AG09309 (cell line): ENCODE measurements at regions not wholly inside any gene's neighbourhood (a gene's known extent, or its start where the extent isn't known, plus 50 kb on each side); places are given as distances from the start of the nearest gene placed in this dataset.

Experiments
- DNase-seq: peaks from one replicate; pipeline ENCODE4 v3.0.0-alpha.2; 2010; ENCODE audit warnings: low read depth
- H3K4me3 ChIP-seq: 2 replicates; pipeline ENCODE4 v1.5.1; 2011; ENCODE audit warnings: mild to moderate bottlenecking, low read depth, low read length, moderate library complexity; ENCODE audit not compliant: control insufficient read depth
- TF ChIP-seq, protein P1 (sequence below): IDR thresholded peaks from 2 replicates; pipeline ENCODE4 v1.5.1; 2011; ENCODE audit warnings: mild to moderate bottlenecking, low read depth, low read length, inconsistent platforms; ENCODE audit not compliant: insufficient read depth, control insufficient read depth; ENCODE audit errors: missing control alignments

DNA sequence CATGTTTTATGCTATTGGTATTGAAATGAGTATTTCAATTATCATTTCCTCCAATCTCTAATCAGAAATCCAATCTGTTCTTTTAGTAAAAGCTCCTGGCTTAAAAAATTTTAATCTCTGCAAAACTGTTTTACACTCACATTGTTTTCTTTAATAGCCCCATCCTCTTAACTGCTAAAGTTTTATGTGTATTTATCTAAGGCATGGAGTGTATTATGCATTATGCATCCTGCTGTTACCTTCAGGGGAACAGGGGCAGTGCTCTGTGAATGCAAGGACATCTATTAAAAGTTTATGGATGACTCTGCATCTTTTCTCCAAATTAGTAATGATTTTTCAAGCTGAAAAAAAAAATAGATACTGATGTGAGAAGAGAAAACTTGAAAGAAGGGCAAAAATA lies 1261.6 kb upstream of the NXPH2 start:
- TF ChIP-seq, protein P1, sequence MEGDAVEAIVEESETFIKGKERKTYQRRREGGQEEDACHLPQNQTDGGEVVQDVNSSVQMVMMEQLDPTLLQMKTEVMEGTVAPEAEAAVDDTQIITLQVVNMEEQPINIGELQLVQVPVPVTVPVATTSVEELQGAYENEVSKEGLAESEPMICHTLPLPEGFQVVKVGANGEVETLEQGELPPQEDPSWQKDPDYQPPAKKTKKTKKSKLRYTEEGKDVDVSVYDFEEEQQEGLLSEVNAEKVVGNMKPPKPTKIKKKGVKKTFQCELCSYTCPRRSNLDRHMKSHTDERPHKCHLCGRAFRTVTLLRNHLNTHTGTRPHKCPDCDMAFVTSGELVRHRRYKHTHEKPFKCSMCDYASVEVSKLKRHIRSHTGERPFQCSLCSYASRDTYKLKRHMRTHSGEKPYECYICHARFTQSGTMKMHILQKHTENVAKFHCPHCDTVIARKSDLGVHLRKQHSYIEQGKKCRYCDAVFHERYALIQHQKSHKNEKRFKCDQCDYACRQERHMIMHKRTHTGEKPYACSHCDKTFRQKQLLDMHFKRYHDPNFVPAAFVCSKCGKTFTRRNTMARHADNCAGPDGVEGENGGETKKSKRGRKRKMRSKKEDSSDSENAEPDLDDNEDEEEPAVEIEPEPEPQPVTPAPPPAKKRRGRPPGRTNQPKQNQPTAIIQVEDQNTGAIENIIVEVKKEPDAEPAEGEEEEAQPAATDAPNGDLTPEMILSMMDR: no peak
- no peak for DNase-seq
- no peak overlapping the region for H3K4me3 ChIP-seq

DNA sequence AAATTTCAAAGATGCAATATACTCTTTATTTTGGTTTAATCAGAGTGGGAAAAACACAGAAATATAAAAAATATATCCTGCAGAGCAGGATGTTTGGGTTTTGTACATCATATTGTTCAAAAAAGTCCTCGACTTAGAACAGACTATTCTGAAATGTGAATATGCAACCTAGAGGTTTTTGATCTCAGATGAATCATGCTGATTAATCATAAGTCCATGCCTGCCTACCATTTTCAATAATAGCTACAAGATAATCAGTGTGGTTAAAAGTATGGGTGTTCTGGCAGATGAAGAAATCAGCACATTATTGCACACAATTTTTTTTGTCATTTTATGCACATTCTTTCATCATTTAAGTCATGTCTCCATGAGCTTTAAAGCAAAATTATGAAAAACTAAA lies 1261.0 kb upstream of the NXPH2 start:
- DNase-seq: no peak
- no peak overlapping the region for H3K4me3 ChIP-seq
- TF ChIP-seq, protein P1: no peak

DNA sequence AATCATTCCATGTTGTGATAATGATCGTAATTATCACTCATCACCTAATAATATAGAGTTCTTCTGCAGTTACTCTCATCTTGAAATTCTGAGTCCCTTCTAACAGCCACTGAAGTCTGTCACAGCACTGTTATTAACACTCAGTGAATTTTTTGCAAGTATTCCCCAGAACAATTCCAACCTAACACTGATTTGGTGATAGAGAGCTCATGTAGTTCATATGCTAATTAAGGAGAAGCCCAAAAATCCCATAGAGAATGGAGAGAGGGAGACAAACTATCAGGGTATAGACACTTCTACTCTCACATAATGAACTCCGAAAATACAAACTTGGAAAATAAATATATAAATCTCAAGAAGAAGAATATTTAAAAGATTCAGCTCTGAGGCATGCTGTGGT lies 1253.4 kb upstream of the NXPH2 start:
- no peak overlapping the region for H3K4me3 ChIP-seq
- DNase-seq: no peak
- TF ChIP-seq, protein P1: no peak

DNA sequence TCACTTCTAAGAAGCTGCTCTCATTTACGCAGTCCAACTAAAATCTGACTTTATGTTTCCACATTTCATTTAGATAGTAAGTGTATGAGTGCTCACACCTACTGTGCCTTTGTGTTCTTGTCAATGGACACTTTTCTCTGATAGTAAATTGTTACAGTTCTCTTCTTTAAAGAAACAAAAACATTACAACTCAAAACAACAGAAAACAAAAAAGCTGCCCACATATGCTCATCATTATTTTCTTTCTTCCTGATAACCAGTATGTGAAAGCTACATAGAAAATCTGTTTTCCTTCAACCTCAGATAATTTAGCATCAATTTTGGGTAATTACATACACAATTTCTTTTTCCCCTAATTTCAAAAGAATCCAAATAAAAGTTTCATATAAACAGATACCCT lies 1247.8 kb upstream of the NXPH2 start:
- no peak for DNase-seq

DNA sequence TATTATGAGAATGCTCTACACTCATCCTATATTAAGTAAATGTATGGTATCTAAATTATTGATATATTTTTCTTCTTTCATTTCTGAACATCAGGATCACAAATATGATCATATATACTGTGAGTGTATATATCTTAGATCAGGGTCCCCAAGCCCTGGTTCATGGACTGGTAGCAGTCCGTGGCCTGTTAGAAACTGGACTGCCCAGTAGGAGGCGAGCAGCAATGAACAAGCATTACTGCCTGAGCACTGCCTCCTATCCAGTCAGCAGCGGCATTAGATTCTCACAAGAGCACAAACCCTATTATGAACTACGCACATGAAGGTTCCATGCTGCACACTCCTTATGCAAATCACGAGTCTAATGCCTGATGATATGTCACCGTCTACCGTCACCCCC lies 1247.1 kb upstream of the NXPH2 start:
- DNase-seq: no peak
- TF ChIP-seq, protein P1: no peak
- no peak overlapping the region for H3K4me3 ChIP-seq

More for the DNA sequence above, 1247.8 kb upstream of the NXPH2 start:
- TF ChIP-seq, protein P1: no peak
- H3K4me3 ChIP-seq: no peak overlapping the region

DNA sequence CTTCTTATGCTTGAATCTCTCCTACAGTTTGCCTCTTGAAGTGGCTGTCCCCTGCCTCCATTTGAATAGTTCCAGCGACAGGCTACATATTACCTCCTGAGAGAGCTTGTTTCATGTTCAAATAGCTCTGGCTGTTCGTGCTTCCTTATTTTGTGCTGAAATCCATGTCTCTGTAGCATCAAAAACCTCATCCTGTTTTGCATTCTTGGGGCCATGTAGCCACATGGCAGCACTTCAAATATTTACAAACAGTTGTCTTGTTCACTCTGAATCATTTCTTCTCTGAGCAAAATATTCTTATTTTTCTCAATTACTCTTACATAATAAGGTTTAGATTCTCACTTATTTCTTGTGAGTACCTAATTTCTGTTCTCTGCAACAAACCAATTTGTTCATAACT lies 1243.1 kb upstream of the NXPH2 start:
- DNase-seq: no peak
- TF ChIP-seq, protein P1: no peak
- H3K4me3 ChIP-seq: no peak overlapping the region

DNA sequence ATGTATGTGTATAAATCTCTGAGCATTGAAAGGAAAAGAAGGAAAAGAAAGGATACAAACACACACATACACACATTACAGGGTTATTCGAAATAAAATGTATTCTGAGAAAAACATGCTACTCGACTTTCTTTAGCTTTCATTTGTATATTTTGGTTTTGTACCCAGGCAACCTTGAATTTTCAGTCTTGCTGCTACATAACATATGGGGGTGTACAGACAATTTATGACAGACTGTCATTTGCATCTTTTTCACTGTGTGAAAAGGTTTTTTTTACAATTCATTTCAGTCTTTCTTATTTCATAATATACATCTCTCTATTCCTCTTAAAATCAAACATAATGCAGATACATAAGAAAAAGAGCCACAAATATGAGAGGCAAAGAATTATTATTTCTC lies 1238.4 kb upstream of the NXPH2 start:
- no peak overlapping the region for H3K4me3 ChIP-seq
- TF ChIP-seq, protein P1: no peak
- DNase-seq: no peak
